ENCODE measurements at regions not wholly inside any gene's neighbourhood (a gene's known extent, or its start where the extent isn't known, plus 50 kb on each side); places are given as distances from the start of the nearest gene placed in this dataset.

DNA sequence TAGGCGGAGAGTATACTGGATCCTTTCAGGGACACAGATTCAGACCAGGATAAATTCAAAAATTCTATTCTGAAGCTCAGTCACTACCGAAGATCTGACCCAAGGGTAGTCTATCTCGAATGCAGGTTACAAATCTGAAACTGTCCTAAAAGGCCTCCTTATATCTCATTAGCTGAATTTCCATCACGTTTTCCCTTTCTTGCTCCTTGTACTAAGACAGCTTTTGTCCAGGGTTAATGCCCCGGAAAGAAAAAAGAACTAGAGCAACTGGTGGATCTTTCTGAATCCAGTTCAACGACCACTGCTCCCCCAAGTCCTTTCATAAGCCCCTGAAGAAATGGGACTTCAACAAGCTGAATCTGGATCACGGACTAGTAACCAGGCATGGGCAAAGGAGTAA is 97.5 kb upstream of the CCDC85A start:
- Histone ChIP-seq H3K9ac (replicated peaks in 1 of 4; ENCODE audit: extremely low read depth in 1 of 4, low read depth in 3 of 4, low read length in 3 of 4) (no peak overlapping the region), H3K36me3 (ENCODE audit: control insufficient read depth in 2 of 4, insufficient read depth in 4 of 4, low read length in 3 of 4) (no peaks in the 10 kb centered on the region), H2BK12ac (ENCODE audit: low read depth, low read length) (no peak overlapping the region), H4K5ac (ENCODE audit: insufficient read length, low read depth, low read length) (no peak overlapping the region), H3K4me2 (ENCODE audit: insufficient read depth in 1 of 2, low read depth in 2 of 2, low read length in 2 of 2) (no peak overlapping the region), H2AFZ (ENCODE audit: low read length) (no peak overlapping the region), H3K14ac (ENCODE audit: insufficient read length) (no peak overlapping the region), H3K79me1 (ENCODE audit: low read depth, low read length) (no peaks in the 10 kb centered on the region), H2BK5ac (ENCODE audit: low read depth, low read length) (no peak overlapping the region), H3K4me1 (replicated peaks in 1 of 4; ENCODE audit: control insufficient read depth in 3 of 4, insufficient read depth in 4 of 4, low read length in 3 of 4) (no peaks in the 10 kb centered on the region), H3K4me3 (ENCODE audit: extremely low read depth in 1 of 4, insufficient read depth in 2 of 4, low read depth in 3 of 4, low read length in 4 of 4) (no peak overlapping the region), H2BK20ac (ENCODE audit: low read length) (no peak overlapping the region), H3K9me3 (ENCODE audit: insufficient read depth in 2 of 2, low read depth in 1 of 2, low read length in 1 of 2) (no peaks in the 10 kb centered on the region), H3K23me2 (ENCODE audit: low read depth, low read length) (no peaks in the 10 kb centered on the region), H3K23ac (ENCODE audit: insufficient read length) (no peak overlapping the region), H2BK120ac (replicated peaks; ENCODE audit: low read depth, low read length) (no peak overlapping the region), H3K18ac (ENCODE audit: extremely low read depth, low read length) (no peak overlapping the region), H4K8ac (ENCODE audit: extremely low read depth, insufficient read depth, low read length) (no peak overlapping the region), H2BK15ac (ENCODE audit: low read length) (no peak overlapping the region), H4K20me1 (replicated peaks in 1 of 2; ENCODE audit: control insufficient read depth in 1 of 2, insufficient read depth in 2 of 2, low read length in 2 of 2) (no peaks in the 10 kb centered on the region), H3K56ac (replicated peaks; ENCODE audit: insufficient read length, low read depth, low read length) (no peak overlapping the region), H3K79me2 (ENCODE audit: control insufficient read depth in 1 of 2, insufficient read depth in 2 of 2, low read length in 2 of 2) (no peaks in the 10 kb centered on the region; a peak in 1 of 4 replicates), H4K91ac (replicated peaks; ENCODE audit: insufficient read length, low read length) (no peak overlapping the region), H2AK5ac (ENCODE audit: low read depth, low read length) (no peak overlapping the region), H3K4ac (replicated peaks; ENCODE audit: insufficient read length, low read depth, low read length) (no peak overlapping the region), H3K27ac (ENCODE audit: low read depth, low read length) (no peak overlapping the region), H3K27me3 (replicated peaks in 1 of 4; ENCODE audit: control insufficient read depth in 3 of 4, extremely low read depth in 1 of 4, insufficient read depth in 3 of 4, low read length in 3 of 4) (no peaks in the 10 kb centered on the region)
- no peak for TF ChIP-seq KDM5A (IDR thresholded peaks at IDR 0.05; ENCODE audit: low read length)
- no peak for TF ChIP-seq SUZ12 (IDR thresholded peaks at IDR 0.05; ENCODE audit: low read length)
- TF ChIP-seq CEBPB (IDR thresholded peaks at IDR 0.05; ENCODE audit: low read depth, low read length): no peak
- no peak for TF ChIP-seq TAF7 (optimal IDR thresholded peaks at IDR 0.05; ENCODE audit: borderline replicate concordance, low read depth, low read length)
- no peak for TF ChIP-seq KDM1A (IDR thresholded peaks at IDR 0.05; ENCODE audit: borderline replicate concordance, low read length)
- no peak for TF ChIP-seq TCF12 (IDR thresholded peaks at IDR 0.05; ENCODE audit: low read depth, low read length)
- TF ChIP-seq JUND (IDR thresholded peaks at IDR 0.05; ENCODE audit: low read length): no peak
- DNase-seq (ENCODE audit: low read depth in 1 of 2, low spot score in 2 of 2): no peak
- 90% methylated on average over 7 of the region's 7 CpGs; no CpG with 5 or more reads in 1 of the 2 experiments for WGBS, 2 experiments (ENCODE audit: extremely low coverage in 1 of 2, insufficient coverage in 1 of 2, insufficient read length in 1 of 2, insufficient replicate concordance in 2 of 2, low coverage in 1 of 2, low lambda C conversion rate in 2 of 2, missing lambda C conversion rate in 1 of 2)
- POLR2A ChIA-PET (ENCODE audit: partially characterized antibody): no interaction called here
- FAIRE-seq: no peak
- CTCF ChIA-PET (ENCODE audit: partially characterized antibody): interaction anchor here (1.0 to 4.2 kb wide), 9 partner anchors 7 to 44 kb away, joined by 3 to 19 read pairs (median 4); no protein-coding TSS in a partner anchor

Measured in H1 (cell line).